ENCODE measurements at regions not wholly inside any gene's neighbourhood (a gene's known extent, or its start where the extent isn't known, plus 50 kb on each side); places are given as distances from the start of the nearest gene placed in this dataset.

DNA sequence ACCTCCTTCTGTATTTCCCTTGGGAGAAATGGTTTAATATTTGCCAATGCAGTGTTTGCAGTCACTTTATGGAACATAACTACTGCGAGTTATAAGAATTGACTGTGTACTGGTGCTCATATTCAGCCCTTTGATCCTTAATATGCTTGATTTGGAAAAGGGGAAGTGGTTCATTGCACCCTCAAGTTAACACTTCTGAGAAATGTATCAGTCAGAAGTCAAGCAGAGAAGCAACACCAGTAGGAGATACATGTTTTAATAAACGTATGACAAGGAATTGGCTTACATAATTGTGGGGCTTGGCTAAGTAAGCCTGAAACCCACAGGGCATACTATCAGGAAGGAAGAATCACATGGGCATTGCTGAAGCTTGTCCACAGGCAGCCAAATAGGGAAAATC is 131.0 kb upstream of the SPRY4 start:
- H3K27ac Mint-ChIP-seq (ENCODE audit: unreplicated experiment) = no peak overlapping the region
- H3K4me1 Mint-ChIP-seq (ENCODE audit: low read depth, unreplicated experiment) = no peaks in the 10 kb centered on the region
- H3K27me3 Mint-ChIP-seq (ENCODE audit: unreplicated experiment) = peaks cover 3% of the 10 kb centered on the region
- DNase-seq = no peak
- TF ChIP-seq, protein P1, sequence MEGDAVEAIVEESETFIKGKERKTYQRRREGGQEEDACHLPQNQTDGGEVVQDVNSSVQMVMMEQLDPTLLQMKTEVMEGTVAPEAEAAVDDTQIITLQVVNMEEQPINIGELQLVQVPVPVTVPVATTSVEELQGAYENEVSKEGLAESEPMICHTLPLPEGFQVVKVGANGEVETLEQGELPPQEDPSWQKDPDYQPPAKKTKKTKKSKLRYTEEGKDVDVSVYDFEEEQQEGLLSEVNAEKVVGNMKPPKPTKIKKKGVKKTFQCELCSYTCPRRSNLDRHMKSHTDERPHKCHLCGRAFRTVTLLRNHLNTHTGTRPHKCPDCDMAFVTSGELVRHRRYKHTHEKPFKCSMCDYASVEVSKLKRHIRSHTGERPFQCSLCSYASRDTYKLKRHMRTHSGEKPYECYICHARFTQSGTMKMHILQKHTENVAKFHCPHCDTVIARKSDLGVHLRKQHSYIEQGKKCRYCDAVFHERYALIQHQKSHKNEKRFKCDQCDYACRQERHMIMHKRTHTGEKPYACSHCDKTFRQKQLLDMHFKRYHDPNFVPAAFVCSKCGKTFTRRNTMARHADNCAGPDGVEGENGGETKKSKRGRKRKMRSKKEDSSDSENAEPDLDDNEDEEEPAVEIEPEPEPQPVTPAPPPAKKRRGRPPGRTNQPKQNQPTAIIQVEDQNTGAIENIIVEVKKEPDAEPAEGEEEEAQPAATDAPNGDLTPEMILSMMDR (IDR thresholded peaks at IDR 0.05; ENCODE audit: partially characterized antibody, unreplicated experiment) = no peak
- peaks cover 1% of the 10 kb centered on the region for H3K9me3 Mint-ChIP-seq (ENCODE audit: unreplicated experiment)
- H3K36me3 Mint-ChIP-seq (ENCODE audit: unreplicated experiment) = peaks cover 7% of the 10 kb centered on the region
- H3K4me3 Mint-ChIP-seq (ENCODE audit: unreplicated experiment) = no peak overlapping the region

DNA sequence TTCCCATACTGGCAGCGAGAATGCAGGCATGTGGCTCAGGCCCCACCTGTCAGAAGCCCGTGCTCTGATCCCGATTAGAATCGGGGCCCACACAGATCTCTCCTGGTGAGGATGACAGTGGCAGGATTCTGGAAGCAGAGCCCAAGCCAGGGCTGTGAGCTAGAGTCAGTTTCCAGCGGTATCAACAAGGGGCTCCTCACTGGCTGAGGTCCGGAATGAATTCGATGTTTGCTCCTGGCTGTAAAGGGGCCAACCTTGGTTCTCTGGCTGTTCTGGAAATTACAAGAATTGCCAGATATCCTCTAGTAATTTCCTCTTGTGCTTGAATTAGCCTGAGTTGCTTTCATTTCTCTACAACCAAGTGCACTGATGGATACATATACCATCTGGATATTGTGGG is 129.1 kb upstream of the SPRY4 start:
- H3K9me3 Mint-ChIP-seq (ENCODE audit: unreplicated experiment) = peaks cover 4% of the 10 kb centered on the region

DNA sequence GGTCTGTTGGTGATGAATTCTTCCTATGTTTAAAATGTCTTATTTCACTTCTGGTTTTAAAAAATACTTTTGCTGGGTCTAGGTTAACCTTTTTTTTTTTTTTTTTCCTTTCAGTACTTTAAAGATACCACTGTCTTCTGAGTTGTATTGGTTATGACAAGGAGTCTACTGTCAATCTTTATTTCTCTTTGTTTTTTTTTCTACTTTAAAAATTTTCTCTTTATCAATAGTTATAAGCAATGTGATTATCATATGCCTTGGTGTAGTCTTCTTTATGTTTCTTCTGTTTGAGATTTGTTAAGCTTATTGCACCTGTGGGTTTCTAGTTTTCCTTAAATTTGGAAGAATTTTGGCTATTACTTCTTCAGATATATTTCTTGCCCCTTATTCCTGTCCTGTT is 125.6 kb upstream of the SPRY4 start:
- DNase-seq = no peak
- Mint-ChIP-seq H3K4me3 (ENCODE audit: unreplicated experiment) (no peak overlapping the region), H3K4me1 (ENCODE audit: low read depth, unreplicated experiment) (no peaks in the 10 kb centered on the region), H3K36me3 (ENCODE audit: unreplicated experiment) (peaks cover under 1% of the 10 kb centered on the region), H3K27me3 (ENCODE audit: unreplicated experiment) (peaks cover 1% of the 10 kb centered on the region), H3K9me3 (ENCODE audit: unreplicated experiment) (peaks cover 4% of the 10 kb centered on the region), H3K27ac (ENCODE audit: unreplicated experiment) (no peak overlapping the region)
- TF ChIP-seq, protein P1 (IDR thresholded peaks at IDR 0.05; ENCODE audit: partially characterized antibody, unreplicated experiment) = no peak

More for the DNA sequence above, 129.1 kb upstream of the SPRY4 start:
- DNase-seq = no peak
- peaks cover 3% of the 10 kb centered on the region for H3K27me3 Mint-ChIP-seq (ENCODE audit: unreplicated experiment)
- H3K36me3 Mint-ChIP-seq (ENCODE audit: unreplicated experiment) = peaks cover 7% of the 10 kb centered on the region
- no peak overlapping the region for H3K4me3 Mint-ChIP-seq (ENCODE audit: unreplicated experiment)
- TF ChIP-seq, protein P1 (IDR thresholded peaks at IDR 0.05; ENCODE audit: partially characterized antibody, unreplicated experiment) = no peak
- no peaks in the 10 kb centered on the region for H3K4me1 Mint-ChIP-seq (ENCODE audit: low read depth, unreplicated experiment)
- no peak overlapping the region for H3K27ac Mint-ChIP-seq (ENCODE audit: unreplicated experiment)

DNA sequence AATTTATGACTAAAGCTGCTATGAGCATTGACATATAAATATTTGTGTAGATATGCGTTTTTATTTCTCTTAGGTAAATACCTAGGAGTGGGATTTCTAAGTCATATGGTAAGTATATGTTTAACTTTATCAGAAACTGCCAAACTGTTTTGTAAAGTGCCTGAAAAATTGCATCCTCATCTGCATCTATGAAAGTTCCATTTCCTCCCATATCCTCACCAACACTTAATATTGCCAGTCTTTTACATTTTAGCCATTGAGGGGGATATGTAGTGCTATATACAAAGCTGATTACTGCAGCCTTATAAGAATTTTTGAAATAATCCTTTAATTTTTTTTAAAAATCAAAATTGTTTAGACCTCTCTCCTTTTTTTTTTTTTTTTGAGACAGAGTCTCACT is 123.1 kb upstream of the SPRY4 start:
- Mint-ChIP-seq H3K4me1 (ENCODE audit: low read depth, unreplicated experiment) (no peaks in the 10 kb centered on the region), H3K36me3 (ENCODE audit: unreplicated experiment) (no peaks in the 10 kb centered on the region), H3K27me3 (ENCODE audit: unreplicated experiment) (no peaks in the 10 kb centered on the region), H3K9me3 (ENCODE audit: unreplicated experiment) (peaks cover 4% of the 10 kb centered on the region), H3K4me3 (ENCODE audit: unreplicated experiment) (no peak overlapping the region), H3K27ac (ENCODE audit: unreplicated experiment) (no peak overlapping the region)
- TF ChIP-seq, protein P1 (IDR thresholded peaks at IDR 0.05; ENCODE audit: partially characterized antibody, unreplicated experiment) = no peak
- no peak for DNase-seq

DNA sequence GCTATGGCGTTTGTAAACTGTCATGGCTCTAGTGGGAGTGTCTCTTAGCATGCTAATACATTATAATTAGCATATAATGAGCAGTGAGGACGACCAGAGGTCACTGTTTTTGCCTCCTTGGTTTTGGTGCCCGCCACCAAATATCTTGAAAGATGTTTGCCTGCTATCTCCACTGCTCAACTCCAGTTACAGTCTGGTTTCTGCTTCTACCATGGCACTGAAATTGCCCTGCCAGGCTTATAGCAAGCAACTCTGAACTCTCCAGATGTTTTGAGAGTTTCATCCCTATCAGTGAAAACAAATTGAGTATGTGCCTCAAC is 122.1 kb upstream of the SPRY4 start:
- no peak for DNase-seq
- H3K36me3 Mint-ChIP-seq (ENCODE audit: unreplicated experiment) = no peaks in the 10 kb centered on the region
- no peak overlapping the region for H3K27ac Mint-ChIP-seq (ENCODE audit: unreplicated experiment)
- peaks cover 4% of the 10 kb centered on the region for H3K9me3 Mint-ChIP-seq (ENCODE audit: unreplicated experiment)
- H3K4me1 Mint-ChIP-seq (ENCODE audit: low read depth, unreplicated experiment) = no peaks in the 10 kb centered on the region
- H3K4me3 Mint-ChIP-seq (ENCODE audit: unreplicated experiment) = no peak overlapping the region
- H3K27me3 Mint-ChIP-seq (ENCODE audit: unreplicated experiment) = no peaks in the 10 kb centered on the region
- TF ChIP-seq, protein P1 (IDR thresholded peaks at IDR 0.05; ENCODE audit: partially characterized antibody, unreplicated experiment) = no peak
